GM12892 (cell line): ENCODE measurements at regions not wholly inside any gene's neighbourhood (a gene's known extent, or its start where the extent isn't known, plus 50 kb on each side); places are given as distances from the start of the nearest gene placed in this dataset.

Experiments
- POLR2A ChIP-seq: IDR thresholded peaks from 2 replicates; pipeline ENCODE4 v1.6.1; 2011; ENCODE audit warnings: low read depth, low read length, control low read depth
- POLR2AphosphoS5 ChIP-seq: IDR thresholded peaks from 2 replicates; pipeline ENCODE4 v1.6.1; 2011; ENCODE audit warnings: low read depth, low read length, control low read depth
- TAF1 ChIP-seq: IDR thresholded peaks from 2 replicates; pipeline ENCODE4 v1.6.1; 2011; ENCODE audit warnings: low read depth, mild to moderate bottlenecking, control low read depth, low read length, borderline replicate concordance

- TF ChIP-seq TAF1 (no peak), POLR2A (no peak), POLR2AphosphoS5 (no peak)
Observed at GRCh38 chr7:81632418-81632817, 137.4 kb downstream of the HGF start.
